OCI-LY1 (cell line): ENCODE measurements at regions not wholly inside any gene's neighbourhood (a gene's known extent, or its start where the extent isn't known, plus 50 kb on each side); places are given as distances from the start of the nearest gene placed in this dataset.
"Not testable (repeated sequence)": the region's sequence is repeated elsewhere in the genome, so short reads cannot be mapped to it uniquely, and the experiment has no call there.

Source experiments
- H2AFZ ChIP-seq: fragments of 200-600 bp; sonication (generic), shearing (Covaris generic); 2 replicates; pipeline ENCODE4 v1.6.0; 2014; ENCODE audit warnings: antibody characterized with exemption, mild to moderate bottlenecking, low read length
- H3F3A ChIP-seq: fragments of 200-600 bp; sonication (generic), shearing (Covaris generic); 2 replicates; pipeline ENCODE4 v1.6.0; 2014; ENCODE audit warnings: mild to moderate bottlenecking, antibody characterized with exemption, low read length, moderate library complexity; ENCODE audit not compliant: insufficient read depth
- H3K27ac ChIP-seq: fragments of 200-600 bp; sonication (generic); 2 replicates; pipeline ENCODE4 v1.5.1; 2014; ENCODE audit warnings: low read length, mixed run types, mild to moderate bottlenecking, low read depth; ENCODE audit not compliant: poor library complexity, severe bottlenecking
- H3K27me3 ChIP-seq: fragments of 200-600 bp; sonication (generic); 2 replicates; pipeline ENCODE4 v1.6.0; 2014; ENCODE audit warnings: antibody characterized with exemption, mild to moderate bottlenecking, low read length, moderate library complexity; ENCODE audit not compliant: insufficient read depth
- H3K36me3 ChIP-seq: fragments of 200-600 bp; sonication (generic); 2 replicates; pipeline ENCODE4 v1.6.1; 2014; ENCODE audit warnings: mild to moderate bottlenecking, antibody characterized with exemption, low read length, moderate library complexity, mixed read lengths; ENCODE audit not compliant: insufficient read depth
- H3K4me1 ChIP-seq: fragments of 200-600 bp; sonication (generic); 2 replicates; pipeline ENCODE4 v1.5.1; 2014; ENCODE audit warnings: mild to moderate bottlenecking, low read length, moderate library complexity; ENCODE audit not compliant: insufficient read depth, severe bottlenecking
- H3K4me2 ChIP-seq: fragments of 200-600 bp; sonication (generic), shearing (Covaris generic); 2 replicates; pipeline ENCODE4 v1.6.1; 2014; ENCODE audit warnings: low read length
- H3K4me3 ChIP-seq: fragments of 200-600 bp; sonication (generic); 2 replicates; pipeline ENCODE4 v1.5.1; 2014; ENCODE audit warnings: low read length, low read depth, mild to moderate bottlenecking, mixed read lengths; ENCODE audit not compliant: poor library complexity, severe bottlenecking
- H3K79me2 ChIP-seq: fragments of 200-600 bp; shearing (Covaris generic); 2 replicates; pipeline ENCODE4 v1.6.1; 2016; ENCODE audit warnings: mixed run types, low read length, mixed read lengths; ENCODE audit not compliant: insufficient read depth
- H3K9ac ChIP-seq: fragments of 200-600 bp; sonication (generic), shearing (Covaris generic); 2 replicates; pipeline ENCODE4 v1.6.1; 2014; ENCODE audit warnings: mild to moderate bottlenecking, low read length, mixed read lengths
- H3K9me2 ChIP-seq: fragments of 200-600 bp; sonication (generic), shearing (Covaris generic); 2 replicates; pipeline ENCODE4 v1.6.1; 2014; ENCODE audit warnings: low read depth, mild to moderate bottlenecking, low read length, mixed read lengths
- H3K9me3 ChIP-seq: fragments of 200-600 bp; shearing (Covaris generic); 2 replicates; pipeline ENCODE4 v1.6.1; 2014; ENCODE audit warnings: low read length, mixed read lengths
- H4K20me1 ChIP-seq: fragments of 200-600 bp; sonication (generic), shearing (Covaris generic); 2 replicates; pipeline ENCODE4 v1.6.0; 2016; ENCODE audit warnings: mild to moderate bottlenecking, low read length; ENCODE audit not compliant: insufficient read depth
- CTCF ChIP-seq: fragments of 200-600 bp; sonication (generic), shearing (Covaris generic); IDR thresholded peaks from 2 replicates; pipeline ENCODE4 v1.5.1; 2017; ENCODE audit warnings: mild to moderate bottlenecking, antibody characterized with exemption, low read length, moderate library complexity, mixed read lengths
- EZH2 ChIP-seq: fragments of 200-600 bp; sonication (generic), shearing (Covaris generic); IDR thresholded peaks from 2 replicates; pipeline ENCODE4 v1.8.0; 2017; ENCODE audit warnings: borderline replicate concordance, mixed run types, mild to moderate bottlenecking, antibody characterized with exemption, low read length, moderate library complexity, mixed read lengths

GRCh38 chr11:87501388-87501787 is 463.7 kb downstream of the TMEM135 start:
- no peaks in the 10 kb centered on the region for H3K4me1 ChIP-seq
- no peaks in the 10 kb centered on the region for H4K20me1 ChIP-seq
- no peaks in the 10 kb centered on the region for H3K79me2 ChIP-seq
- H3F3A ChIP-seq: no peaks in the 10 kb centered on the region
- no peaks in the 10 kb centered on the region for H3K9me2 ChIP-seq
- H3K27ac ChIP-seq: no peak overlapping the region
- no peak overlapping the region for H3K9ac ChIP-seq
- H3K4me3 ChIP-seq: no peak overlapping the region
- H2AFZ ChIP-seq: no peak overlapping the region
- no peaks in the 10 kb centered on the region for H3K27me3 ChIP-seq
- TF ChIP-seq CTCF: no peak
- TF ChIP-seq EZH2: no peak
- no peaks in the 10 kb centered on the region for H3K36me3 ChIP-seq
- H3K9me3 ChIP-seq: no peaks in the 10 kb centered on the region
- H3K4me2 ChIP-seq: no peak overlapping the region

- H3K27ac ChIP-seq, H3K4me3 ChIP-seq, H3K9me2 ChIP-seq, H3K4me2 ChIP-seq, H3K9me3 ChIP-seq, H2AFZ ChIP-seq, H4K20me1 ChIP-seq, H3K9ac ChIP-seq, H3K36me3 ChIP-seq, H3K27me3 ChIP-seq, H3F3A ChIP-seq, H3K79me2 ChIP-seq, H3K4me1 ChIP-seq: not testable (repeated sequence)
Measured at GRCh38 chr11:87494936-87495335, 457.2 kb downstream of the TMEM135 start.

- H3K27me3 ChIP-seq, H2AFZ ChIP-seq, H3K4me2 ChIP-seq, H3K79me2 ChIP-seq, H3F3A ChIP-seq, H3K9ac ChIP-seq, H3K9me3 ChIP-seq, H3K36me3 ChIP-seq, H3K4me1 ChIP-seq, H3K9me2 ChIP-seq, H3K27ac ChIP-seq, H3K4me3 ChIP-seq, H4K20me1 ChIP-seq: not testable (repeated sequence)
Measured at GRCh38 chr11:87494026-87494425, 456.3 kb downstream of the TMEM135 start.

GRCh38 chr11:87493516-87493915 is 455.8 kb downstream of the TMEM135 start:
- H3F3A ChIP-seq: no peaks in the 10 kb centered on the region
- no peak overlapping the region for H3K4me3 ChIP-seq
- no peaks in the 10 kb centered on the region for H3K27me3 ChIP-seq
- no peak overlapping the region for H2AFZ ChIP-seq
- H3K4me2 ChIP-seq: no peak overlapping the region
- no peaks in the 10 kb centered on the region for H3K79me2 ChIP-seq
- no peaks in the 10 kb centered on the region for H3K36me3 ChIP-seq
- H3K27ac ChIP-seq: no peak overlapping the region
- no peaks in the 10 kb centered on the region for H3K4me1 ChIP-seq
- H4K20me1 ChIP-seq: no peaks in the 10 kb centered on the region
- H3K9me2 ChIP-seq: no peaks in the 10 kb centered on the region
- H3K9me3 ChIP-seq: no peaks in the 10 kb centered on the region
- TF ChIP-seq CTCF: no peak
- TF ChIP-seq EZH2: no peak
- no peak overlapping the region for H3K9ac ChIP-seq
